ENCODE measurements at regions not wholly inside any gene's neighbourhood (a gene's known extent, or its start where the extent isn't known, plus 50 kb on each side); places are given as distances from the start of the nearest gene placed in this dataset.

DNA sequence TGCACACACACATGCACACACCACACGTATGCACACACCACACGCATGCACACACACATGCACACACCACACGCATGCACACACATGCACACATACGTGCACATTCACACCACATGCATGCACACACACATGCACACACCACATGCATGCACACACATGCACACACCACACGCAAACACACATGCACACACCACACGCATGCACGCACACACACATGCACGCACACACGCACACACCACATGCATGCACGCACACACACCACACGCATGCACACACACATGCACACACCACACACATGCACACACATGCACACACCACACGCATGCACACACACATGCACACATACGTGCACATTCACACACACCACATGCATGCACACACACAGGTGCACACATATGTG lies 169.8 kb upstream of the SALL3 start:
- TF ChIP-seq, protein P1, sequence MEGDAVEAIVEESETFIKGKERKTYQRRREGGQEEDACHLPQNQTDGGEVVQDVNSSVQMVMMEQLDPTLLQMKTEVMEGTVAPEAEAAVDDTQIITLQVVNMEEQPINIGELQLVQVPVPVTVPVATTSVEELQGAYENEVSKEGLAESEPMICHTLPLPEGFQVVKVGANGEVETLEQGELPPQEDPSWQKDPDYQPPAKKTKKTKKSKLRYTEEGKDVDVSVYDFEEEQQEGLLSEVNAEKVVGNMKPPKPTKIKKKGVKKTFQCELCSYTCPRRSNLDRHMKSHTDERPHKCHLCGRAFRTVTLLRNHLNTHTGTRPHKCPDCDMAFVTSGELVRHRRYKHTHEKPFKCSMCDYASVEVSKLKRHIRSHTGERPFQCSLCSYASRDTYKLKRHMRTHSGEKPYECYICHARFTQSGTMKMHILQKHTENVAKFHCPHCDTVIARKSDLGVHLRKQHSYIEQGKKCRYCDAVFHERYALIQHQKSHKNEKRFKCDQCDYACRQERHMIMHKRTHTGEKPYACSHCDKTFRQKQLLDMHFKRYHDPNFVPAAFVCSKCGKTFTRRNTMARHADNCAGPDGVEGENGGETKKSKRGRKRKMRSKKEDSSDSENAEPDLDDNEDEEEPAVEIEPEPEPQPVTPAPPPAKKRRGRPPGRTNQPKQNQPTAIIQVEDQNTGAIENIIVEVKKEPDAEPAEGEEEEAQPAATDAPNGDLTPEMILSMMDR (IDR thresholded peaks at IDR 0.05; ENCODE audit: low read depth, low read length) = no peak
- TF ChIP-seq EZH2phosphoT487 (IDR thresholded peaks at IDR 0.05; ENCODE audit: low read depth) = no peak
